GF-D8 (cell line): ENCODE measurements at regions not wholly inside any gene's neighbourhood (a gene's known extent, or its start where the extent isn't known, plus 50 kb on each side); places are given as distances from the start of the nearest gene placed in this dataset.
A peak's percentile ranks its signal among the peaks of the same experiment; 100 is the strongest.
"Not testable (repeated sequence)": the region's sequence is repeated elsewhere in the genome, so short reads cannot be mapped to it uniquely, and the experiment has no call there.

ENCODE experiments used
- DNase-seq: peaks from one replicate; lab custom pipeline; 2025; lab: John Stamatoyannopoulos, UW

- no peak for DNase-seq
These were observed 159.5 kb downstream of the LY86 start for GRCh38 chr6:6748001-6748400.

GRCh38 chr6:6749702-6750491, 161.4 kb downstream of the LY86 start:
- DNase-seq, result peak; percentile 50

DNA sequence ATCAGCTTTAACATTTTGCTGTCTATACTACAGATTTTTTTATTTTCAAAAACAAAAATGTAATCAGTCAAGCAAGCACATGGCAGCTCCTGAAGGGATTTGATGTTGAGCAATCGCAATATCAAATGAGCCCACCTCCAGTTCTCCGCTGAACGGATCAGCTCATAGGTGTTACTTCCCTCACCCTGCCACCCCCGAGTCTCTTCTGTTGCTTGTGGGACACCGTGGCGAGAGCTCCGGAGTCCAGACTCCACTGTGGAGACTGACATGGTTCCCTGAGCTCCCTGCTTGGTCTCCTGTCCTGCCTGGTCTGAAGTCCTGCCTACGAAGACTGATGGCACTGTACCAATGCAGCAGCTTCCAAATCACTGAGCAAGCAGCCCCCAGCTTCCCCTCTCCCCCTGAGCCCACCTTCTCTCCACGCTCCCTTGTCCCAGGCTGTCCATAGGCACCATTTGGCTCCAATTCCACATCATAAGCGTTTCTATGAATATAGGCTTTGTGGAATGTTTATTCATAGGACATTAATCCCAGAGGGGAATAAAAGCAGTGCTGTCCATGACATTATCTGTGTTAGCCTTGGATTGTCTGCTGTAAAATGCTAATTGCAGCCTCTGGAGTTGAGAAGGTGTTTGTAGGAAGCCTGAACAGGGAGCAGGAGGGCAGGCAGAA, 162.2 kb downstream of the LY86 start:
- DNase-seq, result no peak

GRCh38 chr6:6751266-6751596, 162.7 kb downstream of the LY86 start:
- DNase-seq, result no peak

DNA sequence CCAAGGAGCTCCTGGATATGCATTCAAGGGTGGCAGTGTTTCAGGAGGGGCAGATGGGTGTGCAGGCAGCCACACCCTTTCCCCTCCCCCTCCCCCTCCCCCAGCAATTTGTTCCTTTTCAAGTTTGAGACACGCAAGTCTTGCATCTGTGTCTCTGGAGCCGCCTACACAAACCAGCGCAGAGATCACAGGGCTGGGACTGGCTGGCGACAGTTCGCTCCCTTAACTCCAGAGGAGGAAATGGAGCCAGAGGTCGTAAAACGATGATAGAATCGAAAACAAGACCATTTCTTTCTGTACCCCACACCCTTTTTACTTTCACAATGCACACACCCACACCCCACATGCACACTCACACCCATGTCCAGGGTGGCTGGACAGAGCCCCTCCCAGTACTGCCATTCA, 163.1 kb downstream of the LY86 start:
- no peak for DNase-seq

GRCh38 chr6:6752129-6752528, 163.6 kb downstream of the LY86 start:
- no peak for DNase-seq

DNA sequence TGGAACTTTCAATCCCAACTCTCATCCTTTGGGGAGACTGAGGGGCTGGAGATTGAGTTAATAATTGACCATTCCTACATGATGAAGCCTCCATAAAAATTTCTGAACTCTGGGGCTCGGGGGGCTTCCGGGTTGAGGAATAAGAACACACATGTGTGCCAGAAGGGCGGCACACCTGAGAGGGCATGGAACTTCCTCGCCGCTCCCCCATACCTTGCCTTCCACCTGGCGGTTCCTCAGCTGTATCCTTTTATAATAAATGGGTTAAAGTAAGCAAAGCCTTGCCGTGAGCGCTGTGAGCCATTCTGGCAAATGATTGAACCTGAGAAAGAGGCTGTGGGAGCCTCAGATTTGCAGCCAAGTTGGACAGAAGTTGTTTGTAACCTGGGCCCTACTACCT, 164.8 kb downstream of the LY86 start:
- no peak for DNase-seq

DNA sequence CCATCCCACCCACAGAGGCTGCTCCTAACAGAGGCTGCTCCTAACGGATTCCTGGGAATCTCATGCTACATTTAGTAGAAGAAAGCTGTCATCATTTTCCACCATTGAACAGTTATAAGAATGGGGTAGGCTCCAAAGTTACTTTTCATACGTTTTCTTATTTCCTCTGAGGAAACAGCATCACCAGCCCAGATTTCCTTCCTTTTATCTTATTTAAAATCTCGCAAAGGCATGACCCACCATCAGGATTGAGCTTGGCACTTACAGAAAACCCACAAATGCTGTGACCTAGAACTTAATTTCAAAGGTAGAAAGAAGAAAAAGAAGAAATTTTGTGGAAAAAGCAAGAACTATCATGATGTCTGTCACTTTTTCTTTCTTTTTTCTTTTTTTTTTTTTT, 168.0 kb downstream of the LY86 start:
- DNase-seq, result no peak

DNA sequence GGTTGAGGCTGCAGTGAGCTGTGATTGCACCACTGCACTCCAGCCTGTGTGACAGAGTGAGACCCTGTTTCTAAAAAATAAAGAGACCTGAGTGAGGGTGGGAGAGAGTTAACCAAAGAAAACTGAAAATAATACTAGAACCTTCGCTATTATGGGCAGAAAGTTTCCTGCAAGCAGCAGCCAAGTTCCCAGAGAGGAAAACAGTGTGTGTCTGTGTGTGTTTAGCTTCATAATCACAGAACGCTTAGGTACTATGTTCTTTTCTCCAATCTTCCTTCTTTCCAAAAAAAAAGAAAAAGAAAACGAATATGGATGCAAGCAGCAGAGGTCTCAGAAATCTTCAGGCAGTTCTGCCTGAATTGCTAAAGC, 170.0 kb downstream of the LY86 start:
- no peak for DNase-seq

DNA sequence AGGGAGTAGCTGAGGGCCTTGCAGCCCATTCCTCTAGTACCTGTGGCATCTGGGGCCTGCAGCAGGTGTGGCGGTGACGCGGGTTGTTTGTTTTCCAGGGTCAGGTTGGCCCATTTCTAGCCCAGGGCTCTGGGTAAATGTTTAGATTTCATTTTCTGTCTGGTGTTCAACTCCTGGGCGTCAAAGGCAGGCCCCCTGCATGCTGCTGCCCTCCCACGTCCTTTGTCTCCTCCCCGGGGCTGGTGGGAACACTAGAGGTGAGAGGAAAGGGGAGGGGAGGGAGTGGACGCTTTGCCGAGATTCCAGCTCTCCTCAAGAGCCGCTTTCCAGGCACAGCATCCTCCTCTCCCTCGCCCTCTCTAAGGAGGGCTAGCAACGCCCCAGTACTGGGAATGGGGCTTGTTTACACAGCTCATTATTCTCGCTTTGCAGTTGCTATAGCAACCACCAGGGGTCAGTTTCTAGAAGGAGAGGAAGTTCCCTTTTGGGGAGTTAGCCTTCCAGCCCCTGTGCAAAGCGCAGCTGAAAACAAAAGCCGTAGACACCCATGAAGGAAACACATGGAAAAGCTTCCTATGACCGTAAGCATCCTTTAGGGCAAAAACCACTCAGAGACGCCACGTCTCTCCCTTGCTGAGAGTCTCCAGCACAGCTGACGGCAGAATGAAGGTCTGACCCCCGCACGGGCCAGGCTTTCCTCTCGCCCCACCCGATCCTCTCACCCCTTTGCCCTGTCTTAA, 170.6 kb downstream of the LY86 start:
- no peak for DNase-seq

DNA sequence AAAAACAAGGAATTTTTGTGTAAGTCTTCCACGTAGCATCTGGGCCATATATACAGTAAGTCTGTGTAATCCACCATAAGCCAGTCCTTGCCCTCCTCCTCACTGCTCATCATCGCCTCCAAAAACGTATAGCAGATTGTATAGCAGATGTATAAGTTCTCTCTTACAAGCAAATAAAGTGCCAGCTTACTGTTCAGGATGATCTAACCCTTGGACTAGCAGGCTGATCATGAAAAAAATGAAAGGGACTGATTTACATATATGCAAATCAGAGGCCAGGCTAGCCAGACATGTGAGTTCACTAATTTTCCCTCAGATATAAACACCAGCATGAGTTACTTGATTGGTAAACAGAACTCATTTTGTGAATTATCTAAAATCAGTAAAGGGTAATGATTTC, 171.5 kb downstream of the LY86 start:
- DNase-seq, result no peak

GRCh38 chr6:6762566-6762965, 174.0 kb downstream of the LY86 start:
- DNase-seq, result not testable (repeated sequence)

GRCh38 chr6:6764764-6765434, 176.4 kb downstream of the LY86 start:
- no peak for DNase-seq

DNA sequence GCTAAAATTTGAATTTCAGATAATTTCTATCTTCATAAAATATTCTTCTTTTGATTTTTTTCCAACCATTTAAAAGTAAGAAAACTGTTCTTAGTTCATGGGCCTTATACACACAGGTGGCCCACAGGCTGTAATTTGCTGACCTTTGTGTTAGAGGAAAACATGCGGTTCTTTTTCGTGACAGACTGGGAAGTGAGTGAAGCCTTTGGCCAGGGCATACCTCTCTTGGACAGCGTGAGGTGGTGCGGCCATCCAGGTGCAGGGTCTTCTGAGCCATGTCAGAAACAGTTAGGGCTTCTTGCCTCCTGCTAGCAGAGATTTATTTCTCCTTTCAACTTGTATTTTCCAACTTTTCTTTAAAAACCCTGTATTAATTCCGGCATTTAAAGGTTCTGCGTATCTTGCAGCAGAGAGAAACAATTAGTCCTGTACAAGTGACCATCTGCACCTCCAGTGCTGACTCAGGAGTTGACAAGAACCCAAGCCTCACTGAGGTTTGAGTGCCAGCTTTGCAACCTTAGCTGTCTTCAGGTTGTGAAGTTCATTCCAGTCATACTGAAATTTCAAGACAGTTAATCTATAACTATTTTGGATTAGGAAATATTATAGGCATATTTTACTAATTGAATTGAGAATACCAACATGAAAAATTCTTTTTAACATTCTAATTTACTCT, 177.8 kb downstream of the LY86 start:
- DNase-seq, result no peak

DNA sequence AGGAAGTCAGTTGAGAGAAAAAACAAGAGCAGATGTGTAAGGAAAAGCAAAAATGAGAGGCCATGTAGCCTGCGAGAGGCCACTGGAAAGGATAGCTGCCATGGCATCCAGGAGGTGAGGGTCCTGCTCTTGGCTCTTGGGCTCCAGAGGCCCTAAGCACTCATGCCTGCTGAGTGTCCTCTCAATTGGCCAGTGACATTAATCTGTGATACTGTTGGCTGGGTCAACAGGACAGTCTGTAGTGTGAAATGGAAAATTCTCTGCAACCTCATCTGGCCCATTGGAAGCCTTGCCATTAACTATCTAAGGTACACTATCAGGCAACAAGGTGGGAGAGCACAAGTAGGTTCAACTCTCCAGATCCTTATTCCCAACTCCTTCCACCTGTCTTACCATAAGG, 180.9 kb downstream of the LY86 start:
- no peak for DNase-seq

DNA sequence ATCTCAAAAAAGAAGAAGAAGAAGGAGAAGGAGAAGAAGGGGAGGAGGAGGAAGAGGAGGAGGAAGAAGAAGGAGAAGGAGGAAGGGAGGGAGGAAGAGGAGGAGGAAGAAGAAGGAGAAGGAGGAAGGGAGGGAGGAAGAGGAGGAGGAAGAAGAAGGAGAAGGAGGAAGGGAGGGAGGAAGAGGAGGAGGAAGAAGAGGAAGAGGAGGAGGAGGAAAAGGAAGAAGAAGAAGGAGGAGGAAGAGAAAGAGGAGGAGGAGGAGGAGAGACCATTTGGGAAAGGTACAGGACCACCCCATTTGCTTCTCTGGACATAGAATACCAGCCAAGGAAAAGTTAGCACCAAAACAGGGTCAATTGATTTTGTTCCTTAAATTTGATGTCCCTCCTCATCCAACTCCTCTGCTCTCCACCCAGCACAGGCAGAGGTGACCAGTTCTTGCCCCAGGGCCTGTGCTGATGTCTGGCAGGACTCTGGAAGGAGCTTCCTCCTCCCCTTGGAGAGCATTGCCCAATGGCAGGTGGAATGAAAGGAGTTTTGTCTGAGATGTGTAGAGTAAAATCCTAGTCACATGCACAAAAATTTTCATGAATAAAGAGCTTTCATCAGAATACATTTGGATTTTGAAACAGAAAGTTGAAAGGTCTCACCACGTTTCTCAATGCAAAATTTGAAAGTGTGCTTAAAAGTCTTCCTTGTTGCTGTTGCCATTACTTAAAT, 182.9 kb downstream of the LY86 start:
- DNase-seq, result no peak

DNA sequence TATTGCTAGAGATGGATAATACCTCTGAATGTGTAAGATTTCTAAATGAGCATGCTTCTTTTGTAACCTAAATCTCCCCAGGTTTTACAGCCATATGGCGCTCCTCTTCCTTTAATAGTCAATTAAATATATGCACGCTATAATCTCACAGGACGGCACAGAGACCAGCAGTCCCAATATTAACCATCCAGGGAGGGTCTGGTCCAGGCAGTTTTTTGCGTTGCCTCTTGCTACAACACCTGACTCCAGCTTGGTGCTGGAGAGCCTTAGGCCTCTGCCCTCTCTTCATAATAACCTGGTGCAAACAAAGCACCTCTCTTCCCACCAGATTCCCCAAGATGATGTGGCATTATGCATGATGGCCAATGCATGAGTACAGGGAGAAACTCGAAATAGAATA, 183.4 kb downstream of the LY86 start:
- DNase-seq, result no peak

GRCh38 chr6:6772751-6773150, 184.2 kb downstream of the LY86 start:
- no peak for DNase-seq

GRCh38 chr6:6775074-6775473, 186.6 kb downstream of the LY86 start:
- no peak for DNase-seq

DNA sequence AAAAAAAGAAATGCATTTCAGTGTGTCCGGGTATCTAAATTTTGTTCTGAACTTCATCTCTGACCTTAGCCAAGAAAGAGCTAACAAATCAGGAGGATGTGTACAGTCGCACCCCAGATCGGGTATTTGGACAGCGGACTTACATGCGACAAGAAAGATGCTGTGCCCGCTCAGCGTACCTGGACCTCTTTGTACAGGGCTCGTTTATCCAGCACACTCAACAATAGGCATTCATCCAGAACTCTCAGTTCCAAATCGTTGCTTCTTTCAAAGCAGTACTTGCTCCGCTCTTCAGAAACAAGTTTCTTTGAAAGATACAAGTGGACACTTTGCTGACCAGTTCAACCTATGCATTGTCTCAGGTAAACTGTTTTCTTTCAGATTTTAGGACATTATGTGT, 191.7 kb downstream of the LY86 start:
- no peak for DNase-seq

GRCh38 chr6:6781172-6781872, 192.8 kb downstream of the LY86 start:
- no peak for DNase-seq
